Breast epithelium (tissue), 3 donors: ENCODE measurements at regions not wholly inside any gene's neighbourhood (a gene's known extent, or its start where the extent isn't known, plus 50 kb on each side); places are given as distances from the start of the nearest gene placed in this dataset.

ENCODE experiments used
- CTCF ChIP-seq, 3 donors: fragments of 450-650 bp; IDR thresholded peaks; one replicate each; pipeline ENCODE4 v1.5.1; 2016 to 2017; ENCODE audit warnings: antibody characterized with exemption in 3 of 3, mild to moderate bottlenecking in 3 of 3, moderate library complexity in 3 of 3
- POLR2A ChIP-seq: fragments of 450-650 bp; IDR thresholded peaks from one replicate; pipeline ENCODE4 v1.6.1; 2016; ENCODE audit warnings: antibody characterized with exemption, mild to moderate bottlenecking, moderate library complexity

GRCh38 chr5:125652761-125653160, 770.4 kb upstream of the GRAMD2B start:
- TF ChIP-seq POLR2A (no peak), CTCF (IDR thresholded peaks at IDR 0.05) (no peak)
